ENCODE measurements at regions not wholly inside any gene's neighbourhood (a gene's known extent, or its start where the extent isn't known, plus 50 kb on each side); places are given as distances from the start of the nearest gene placed in this dataset.
A peak's percentile ranks its signal among the peaks of the same experiment; 100 is the strongest.

GRCh38 chr19:23822735-23823134, 64.0 kb upstream of the ZNF681 start:
- no peaks in the 10 kb centered on the region for H3K79me2 ChIP-seq (ENCODE audit: low read length)
- no peaks in the 10 kb centered on the region for H4K20me1 ChIP-seq (ENCODE audit: insufficient read depth, low read length)
- no peak overlapping the region for H3K4me2 ChIP-seq (ENCODE audit: low read depth, low read length)
- peaks cover 4% of the 10 kb centered on the region; the same call in 1 of the 2 replicates for H3K4me1 ChIP-seq (ENCODE audit: low read length)
- no peaks in the 10 kb centered on the region for H3K36me3 ChIP-seq (replicated peaks; ENCODE audit: insufficient read depth, low read length)
- H2AFZ ChIP-seq (ENCODE audit: low read length) = no peak overlapping the region
- no peak overlapping the region for H3K4me3 ChIP-seq (ENCODE audit: low read length)
- H3K9me3 ChIP-seq (replicated peaks; ENCODE audit: insufficient read depth, low read length) = no peaks in the 10 kb centered on the region; the same call in 1 of the 2 replicates
- TF ChIP-seq CTCF (IDR thresholded peaks at IDR 0.05; ENCODE audit: low read length) (no peak), EZH2phosphoT487 (IDR thresholded peaks at IDR 0.05; ENCODE audit: low read length) (no peak), EZH2 (optimal IDR thresholded peaks at IDR 0.05; ENCODE audit: low read depth, low read length) (no peak)
- peaks cover 4% of the 10 kb centered on the region; the same call in 1 of the 2 replicates for H3F3A ChIP-seq (ENCODE audit: insufficient read depth, low read length)
- no peak for DNase-seq
- no peaks in the 10 kb centered on the region for H3K27me3 ChIP-seq (replicated peaks; ENCODE audit: insufficient read depth, low read length)
- H3K27ac ChIP-seq (ENCODE audit: low read length) = peak overlapping the region; percentile 73; the same call in 1 of the 2 replicates
- H3K9me2 ChIP-seq (replicated peaks; ENCODE audit: insufficient read depth, low read length) = no peaks in the 10 kb centered on the region
- no peak overlapping the region for H3K9ac ChIP-seq (ENCODE audit: low read length)

- Histone ChIP-seq H3K79me2 (ENCODE audit: low read length) (no peaks in the 10 kb centered on the region), H2AFZ (ENCODE audit: low read length) (no peak overlapping the region), H3K4me3 (ENCODE audit: low read length) (no peak overlapping the region), H3F3A (ENCODE audit: insufficient read depth, low read length) (no peaks in the 10 kb centered on the region), H3K4me1 (ENCODE audit: low read length) (peaks cover 4% of the 10 kb centered on the region; the same call in 1 of the 2 replicates), H3K27me3 (replicated peaks; ENCODE audit: insufficient read depth, low read length) (no peaks in the 10 kb centered on the region), H3K9me2 (replicated peaks; ENCODE audit: insufficient read depth, low read length) (no peaks in the 10 kb centered on the region), H3K36me3 (replicated peaks; ENCODE audit: insufficient read depth, low read length) (no peaks in the 10 kb centered on the region), H3K4me2 (ENCODE audit: low read depth, low read length) (no peak overlapping the region), H3K9me3 (replicated peaks; ENCODE audit: insufficient read depth, low read length) (no peaks in the 10 kb centered on the region), H3K27ac (ENCODE audit: low read length) (peak overlapping the region; percentile 45; the same call in 1 of the 2 replicates), H3K9ac (ENCODE audit: low read length) (no peak overlapping the region), H4K20me1 (ENCODE audit: insufficient read depth, low read length) (no peaks in the 10 kb centered on the region)
- peak; percentile 73 for DNase-seq
- TF ChIP-seq EZH2 (optimal IDR thresholded peaks at IDR 0.05; ENCODE audit: low read depth, low read length) (no peak), EZH2phosphoT487 (IDR thresholded peaks at IDR 0.05; ENCODE audit: low read length) (no peak), CTCF (IDR thresholded peaks at IDR 0.05; ENCODE audit: low read length) (peak; percentile 60)
These were observed 58.8 kb upstream of the ZNF681 start for GRCh38 chr19:23817519-23817918.

- Histone ChIP-seq H3K27me3 (replicated peaks; ENCODE audit: insufficient read depth, low read length) (no peaks in the 10 kb centered on the region), H3K4me1 (ENCODE audit: low read length) (no peaks in the 10 kb centered on the region), H3K9me3 (replicated peaks; ENCODE audit: insufficient read depth, low read length) (no peaks in the 10 kb centered on the region), H3K9ac (ENCODE audit: low read length) (no peak overlapping the region), H3K79me2 (ENCODE audit: low read length) (no peaks in the 10 kb centered on the region), H3K27ac (ENCODE audit: low read length) (no peak overlapping the region), H3K9me2 (replicated peaks; ENCODE audit: insufficient read depth, low read length) (no peaks in the 10 kb centered on the region), H2AFZ (ENCODE audit: low read length) (no peak overlapping the region), H4K20me1 (ENCODE audit: insufficient read depth, low read length) (no peaks in the 10 kb centered on the region), H3F3A (ENCODE audit: insufficient read depth, low read length) (no peaks in the 10 kb centered on the region), H3K36me3 (replicated peaks; ENCODE audit: insufficient read depth, low read length) (no peaks in the 10 kb centered on the region), H3K4me2 (ENCODE audit: low read depth, low read length) (no peak overlapping the region), H3K4me3 (ENCODE audit: low read length) (no peak overlapping the region)
- TF ChIP-seq EZH2phosphoT487 (IDR thresholded peaks at IDR 0.05; ENCODE audit: low read length) = no peak
- TF ChIP-seq CTCF (IDR thresholded peaks at IDR 0.05; ENCODE audit: low read length) = no peak
- no peak for TF ChIP-seq EZH2 (optimal IDR thresholded peaks at IDR 0.05; ENCODE audit: low read depth, low read length)
- DNase-seq = no peak
These were observed 51.8 kb upstream of the ZNF681 start for GRCh38 chr19:23810496-23810895.
